ENCODE measurements at regions not wholly inside any gene's neighbourhood (a gene's known extent, or its start where the extent isn't known, plus 50 kb on each side); places are given as distances from the start of the nearest gene placed in this dataset.

GRCh38 chrX:112513154-112513553 lies 166.6 kb downstream of the LHFPL1 start:
- Histone ChIP-seq H3K36me3 (ENCODE audit: control insufficient read depth in 2 of 4, insufficient read depth in 4 of 4, low read length in 3 of 4) (no peaks in the 10 kb centered on the region), H3K4me1 (replicated peaks in 1 of 4; ENCODE audit: control insufficient read depth in 3 of 4, insufficient read depth in 4 of 4, low read length in 3 of 4) (no peaks in the 10 kb centered on the region), H3K4me3 (ENCODE audit: extremely low read depth in 1 of 4, insufficient read depth in 2 of 4, low read depth in 3 of 4, low read length in 4 of 4) (no peak overlapping the region), H2AFZ (ENCODE audit: low read length) (no peak overlapping the region), H3K9ac (replicated peaks in 1 of 4; ENCODE audit: extremely low read depth in 1 of 4, low read depth in 3 of 4, low read length in 3 of 4) (no peak overlapping the region), H3K23me2 (ENCODE audit: low read depth, low read length) (no peaks in the 10 kb centered on the region), H3K79me1 (ENCODE audit: low read depth, low read length) (no peaks in the 10 kb centered on the region), H3K4ac (replicated peaks; ENCODE audit: insufficient read length, low read depth, low read length) (no peak overlapping the region), H2AK5ac (ENCODE audit: low read depth, low read length) (no peak overlapping the region), H3K27ac (ENCODE audit: low read depth, low read length) (no peak overlapping the region), H2BK5ac (ENCODE audit: low read depth, low read length) (no peak overlapping the region), H3K56ac (replicated peaks; ENCODE audit: insufficient read length, low read depth, low read length) (no peak overlapping the region), H2BK120ac (replicated peaks; ENCODE audit: low read depth, low read length) (no peak overlapping the region), H4K8ac (ENCODE audit: extremely low read depth, insufficient read depth, low read length) (no peak overlapping the region), H4K20me1 (replicated peaks in 1 of 2; ENCODE audit: control insufficient read depth in 1 of 2, insufficient read depth in 2 of 2, low read length in 2 of 2) (no peaks in the 10 kb centered on the region), H4K91ac (replicated peaks; ENCODE audit: insufficient read length, low read length) (no peak overlapping the region), H2BK12ac (ENCODE audit: low read depth, low read length) (no peak overlapping the region), H3K79me2 (ENCODE audit: control insufficient read depth in 1 of 2, insufficient read depth in 2 of 2, low read length in 2 of 2) (no peaks in the 10 kb centered on the region), H3K4me2 (ENCODE audit: insufficient read depth in 1 of 2, low read depth in 2 of 2, low read length in 2 of 2) (no peak overlapping the region), H2BK15ac (ENCODE audit: low read length) (no peak overlapping the region), H3K27me3 (replicated peaks in 1 of 4; ENCODE audit: control insufficient read depth in 3 of 4, extremely low read depth in 1 of 4, insufficient read depth in 3 of 4, low read length in 3 of 4) (no peaks in the 10 kb centered on the region), H3K23ac (ENCODE audit: insufficient read length) (no peak overlapping the region), H3K14ac (ENCODE audit: insufficient read length) (no peak overlapping the region), H3K18ac (ENCODE audit: extremely low read depth, low read length) (no peak overlapping the region), H3K9me3 (ENCODE audit: insufficient read depth in 2 of 2, low read depth in 1 of 2, low read length in 1 of 2) (no peaks in the 10 kb centered on the region), H2BK20ac (ENCODE audit: low read length) (no peak overlapping the region), H4K5ac (ENCODE audit: insufficient read length, low read depth, low read length) (no peak overlapping the region)
- POLR2A ChIA-PET (ENCODE audit: partially characterized antibody), result no interaction called here
- no peak for DNase-seq (ENCODE audit: low read depth in 1 of 2, low spot score in 2 of 2)
- 69% methylated on average over 2 of the region's 3 CpGs; no CpG with 5 or more reads in 1 of the 2 experiments for WGBS, 2 experiments (ENCODE audit: extremely low coverage in 1 of 2, insufficient coverage in 1 of 2, insufficient read length in 1 of 2, insufficient replicate concordance in 2 of 2, low coverage in 1 of 2, low lambda C conversion rate in 2 of 2, missing lambda C conversion rate in 1 of 2)
- FAIRE-seq, result no peak
- TF ChIP-seq CEBPB (IDR thresholded peaks at IDR 0.05; ENCODE audit: low read depth, low read length) (no peak), KDM1A (IDR thresholded peaks at IDR 0.05; ENCODE audit: borderline replicate concordance, low read length) (no peak), NANOG (IDR thresholded peaks at IDR 0.05; ENCODE audit: insufficient read depth, low read depth, low read length, poor library complexity, severe bottlenecking) (no peak), JUN (IDR thresholded peaks at IDR 0.05; ENCODE audit: low read depth, low read length) (no peak), TAF7 (optimal IDR thresholded peaks at IDR 0.05; ENCODE audit: borderline replicate concordance, low read depth, low read length) (no peak), CTBP2 (IDR thresholded peaks at IDR 0.05; ENCODE audit: borderline replicate concordance, insufficient read depth, insufficient read length, low read length) (no peak), SRF (IDR thresholded peaks at IDR 0.05; ENCODE audit: low read depth, low read length) (no peak), GTF2F1 (IDR thresholded peaks at IDR 0.05; ENCODE audit: borderline replicate concordance, low read depth, low read length) (no peak), SIRT6 (IDR thresholded peaks at IDR 0.05; ENCODE audit: low read length) (no peak), NRF1 (IDR thresholded peaks at IDR 0.05; ENCODE audit: low read depth, low read length) (no peak), RXRA (IDR thresholded peaks at IDR 0.05; ENCODE audit: insufficient read depth, low read depth, low read length) (no peak), SIN3A (conservative IDR thresholded peaks at IDR 0.05 in 1 of 2, IDR thresholded peaks at IDR 0.05 in 1 of 2; ENCODE audit: low read depth in 1 of 2, low read length in 2 of 2) (no peak), BACH1 (IDR thresholded peaks at IDR 0.05; ENCODE audit: low read length) (no peak), SP4 (IDR thresholded peaks at IDR 0.05; ENCODE audit: low read length) (no peak)
- CTCF ChIA-PET (ENCODE audit: partially characterized antibody), result interaction anchor here (0.5 to 1.7 kb wide), 9 partner anchors 8 to 1186 kb away, joined by 3 to 4 read pairs (median 3); no protein-coding TSS in a partner anchor
